HK-2 (cell line): ENCODE measurements at regions not wholly inside any gene's neighbourhood (a gene's known extent, or its start where the extent isn't known, plus 50 kb on each side); places are given as distances from the start of the nearest gene placed in this dataset.
A peak's percentile ranks its signal among the peaks of the same experiment; 100 is the strongest.
"Not testable (repeated sequence)": the region's sequence is repeated elsewhere in the genome, so short reads cannot be mapped to it uniquely, and the experiment has no call there.

ENCODE experiments used
- DNase-seq: peaks from one replicate; pipeline ENCODE4 v3.0.0-alpha.2; 2018; ENCODE audit not compliant: unreplicated experiment

- no peak for DNase-seq
Observed at GRCh38 chr2:20499387-20499786, 52.5 kb downstream of the RHOB start.

GRCh38 chr2:20501974-20502373 lies 55.1 kb downstream of the RHOB start:
- DNase-seq, result no peak

- not testable (repeated sequence) for DNase-seq
Observed at GRCh38 chr2:20502496-20502895, 55.6 kb downstream of the RHOB start.

GRCh38 chr2:20504174-20504573 lies 57.3 kb downstream of the RHOB start:
- no peak for DNase-seq

GRCh38 chr2:20506201-20506685 lies 59.4 kb downstream of the RHOB start:
- no peak for DNase-seq

GRCh38 chr2:20507166-20507692 lies 60.4 kb downstream of the RHOB start:
- DNase-seq, result no peak

DNA sequence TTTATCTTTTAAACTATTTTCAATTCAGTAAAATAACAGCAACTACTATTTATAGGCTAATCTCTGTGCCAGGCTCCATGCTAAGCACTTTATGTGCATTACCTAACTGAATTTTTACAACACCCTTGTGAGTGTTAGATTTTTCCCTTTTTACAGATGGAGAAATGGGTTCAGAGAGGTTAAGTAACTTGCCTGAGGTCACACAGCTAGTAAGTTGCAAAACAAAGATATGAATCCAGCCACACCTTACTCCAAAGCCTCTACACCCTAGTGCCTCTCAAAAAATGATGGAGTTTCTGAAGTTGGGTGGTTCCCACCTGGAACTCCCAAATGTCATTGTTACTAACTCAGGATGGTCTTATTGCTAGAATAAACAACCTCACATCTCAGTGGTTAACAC lies 60.8 kb downstream of the RHOB start:
- DNase-seq, result no peak

DNA sequence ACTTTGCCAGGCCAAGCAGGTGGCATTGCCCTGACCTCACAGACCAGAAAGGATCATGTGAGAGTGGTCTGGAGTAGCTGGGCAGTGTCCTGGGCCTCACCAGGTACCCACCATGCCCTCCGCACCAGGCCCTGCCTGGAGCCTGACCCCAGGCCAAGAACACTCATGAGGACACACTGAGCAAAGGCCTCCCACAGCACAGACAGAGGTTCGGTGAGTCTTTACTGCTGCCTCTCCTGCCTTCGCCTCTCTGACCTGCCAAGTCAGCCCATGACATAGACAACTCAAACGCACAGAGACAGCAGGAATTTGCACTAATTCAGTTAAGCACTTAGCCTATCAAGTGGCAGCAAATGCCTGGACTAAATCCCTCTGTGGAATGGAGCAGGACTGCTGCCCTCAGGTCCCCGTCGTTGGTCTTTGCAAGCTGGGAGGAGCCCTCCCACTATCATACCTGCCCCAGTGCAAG lies 62.5 kb downstream of the RHOB start:
- no peak for DNase-seq

- peak; percentile 86 for DNase-seq
Observed at GRCh38 chr2:20509770-20510490, 63.1 kb downstream of the RHOB start.

- DNase-seq, result no peak
Observed at GRCh38 chr2:20511130-20511529, 64.3 kb downstream of the RHOB start.

- DNase-seq, result no peak
Observed at GRCh38 chr2:20512061-20512605, 65.3 kb downstream of the RHOB start.

DNA sequence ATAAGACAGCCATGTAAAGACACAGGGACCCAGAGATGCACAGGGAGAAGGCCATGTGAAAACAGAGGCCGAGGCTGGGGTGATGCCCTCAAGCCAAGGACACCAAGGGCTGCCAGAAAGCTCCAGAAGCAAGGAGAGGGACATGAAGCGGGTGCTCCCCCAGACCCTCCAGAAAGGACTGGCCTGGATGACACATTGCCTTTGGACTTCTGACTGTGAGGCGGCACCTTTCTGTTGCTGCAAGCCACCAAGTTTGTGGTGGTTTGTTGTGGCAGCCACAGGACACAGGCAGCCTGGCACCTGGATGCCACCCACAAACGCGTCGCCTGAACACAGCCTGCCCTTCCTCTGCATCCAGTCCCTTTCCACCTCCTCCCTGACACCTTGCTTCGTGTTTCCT lies 67.1 kb downstream of the RHOB start:
- no peak for DNase-seq

DNA sequence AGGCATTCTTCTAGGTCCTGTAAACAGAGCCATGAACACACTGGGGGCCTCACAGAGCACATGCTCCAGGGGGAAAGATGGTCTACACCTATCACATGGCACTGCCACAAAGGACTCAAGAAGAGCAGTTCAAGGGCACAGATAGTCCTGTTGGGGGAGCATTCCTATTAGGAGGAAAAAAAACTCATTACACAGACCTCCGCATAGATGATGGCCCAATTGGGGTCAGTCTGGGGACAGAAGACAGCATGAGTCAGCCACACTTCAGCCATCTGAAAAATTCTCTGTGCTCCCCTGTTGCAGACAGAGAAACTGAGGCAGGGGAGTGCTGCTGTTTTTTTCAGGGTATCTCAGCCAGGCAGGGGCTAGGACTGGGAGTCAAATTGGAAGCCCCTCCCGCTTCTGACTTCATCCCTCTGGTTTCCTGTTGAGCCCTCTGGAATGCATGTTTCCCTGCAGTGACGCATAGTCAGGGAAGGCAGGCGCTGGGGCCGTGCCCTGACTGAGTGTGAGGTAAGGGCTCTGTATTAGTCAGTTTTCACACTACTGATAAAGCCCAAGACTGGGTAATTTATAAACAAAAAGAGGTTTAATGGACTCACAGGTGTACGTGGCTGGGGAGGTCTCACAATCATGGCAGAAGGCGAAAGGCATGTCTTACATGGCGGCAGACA lies 67.9 kb downstream of the RHOB start:
- peak; percentile 89 for DNase-seq

GRCh38 chr2:20515290-20516220 lies 68.7 kb downstream of the RHOB start:
- DNase-seq, result no peak

- DNase-seq, result no peak
Observed at GRCh38 chr2:20516291-20516645, 69.4 kb downstream of the RHOB start.

- DNase-seq, result peak; percentile 30
Observed at GRCh38 chr2:20516646-20517341, 69.9 kb downstream of the RHOB start.

- no peak for DNase-seq
Observed at GRCh38 chr2:20519309-20519708, 72.4 kb downstream of the RHOB start.

DNA sequence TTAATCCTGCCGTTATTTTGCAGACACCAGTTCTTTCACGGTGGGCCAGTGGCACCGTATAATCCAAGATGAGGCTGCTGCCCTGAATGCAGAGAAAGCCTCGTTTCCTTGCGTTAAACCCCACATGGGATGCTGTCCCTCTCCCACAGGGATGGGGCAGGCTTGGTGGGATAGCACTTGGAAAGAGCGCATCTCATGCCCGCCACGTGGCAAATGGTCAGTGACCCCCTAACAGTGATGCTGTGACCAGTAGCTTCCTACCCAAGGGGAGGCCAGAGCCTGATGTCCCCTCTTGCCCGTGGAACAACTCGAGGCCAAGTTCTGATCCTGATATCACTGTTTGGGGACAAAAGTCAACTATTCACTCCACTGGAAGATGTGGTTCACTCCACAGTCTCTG lies 73.3 kb downstream of the RHOB start:
- no peak for DNase-seq

- no peak for DNase-seq
Observed at GRCh38 chr2:20521193-20521592, 74.3 kb downstream of the RHOB start.

DNA sequence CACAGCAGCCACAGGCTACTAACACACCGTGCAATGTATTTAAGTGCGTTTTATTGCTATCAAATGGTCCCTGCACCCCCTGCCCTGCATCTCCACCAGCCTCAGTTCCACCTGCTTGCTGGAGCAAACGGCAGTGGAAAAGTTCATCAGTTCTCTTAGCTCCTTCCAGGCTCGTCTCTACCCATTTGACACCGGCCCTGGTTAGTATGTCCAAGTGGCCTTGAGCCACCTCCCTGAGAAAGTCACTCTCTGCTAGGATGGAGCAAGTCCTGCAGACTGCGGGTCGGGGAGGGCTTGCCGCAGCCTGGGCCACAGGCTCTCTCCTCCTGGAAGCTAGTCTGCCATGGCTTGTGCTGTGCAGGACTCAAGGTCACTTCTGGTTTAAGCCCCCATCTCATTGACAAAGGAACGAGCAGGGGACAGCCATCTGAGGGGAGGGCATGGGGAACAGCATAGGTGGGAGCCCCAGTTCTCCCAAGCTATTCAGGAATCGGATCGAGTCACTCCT lies 74.9 kb downstream of the RHOB start:
- no peak for DNase-seq
